ENCODE measurements at regions not wholly inside any gene's neighbourhood (a gene's known extent, or its start where the extent isn't known, plus 50 kb on each side); places are given as distances from the start of the nearest gene placed in this dataset.
A peak's percentile ranks its signal among the peaks of the same experiment; 100 is the strongest.

GRCh38 chr3:178277605-178278004 lies 258.6 kb upstream of the KCNMB2 start:
- Histone ChIP-seq H3K27me3 (ENCODE audit: control insufficient read depth, insufficient read depth, low read length) (no peaks in the 10 kb centered on the region), H3K4me3 (ENCODE audit: low read depth, low read length) (no peak overlapping the region), H3K36me3 (ENCODE audit: control insufficient read depth, insufficient read depth, low read length) (no peaks in the 10 kb centered on the region)
- FAIRE-seq (no peak), DNase-seq (ENCODE audit: low read depth) (peak; percentile 81)
- TF ChIP-seq CTCF (IDR thresholded peaks at IDR 0.05; ENCODE audit: insufficient read depth, low read length, severe bottlenecking) = no peak

GRCh38 chr3:178283561-178283960 lies 252.7 kb upstream of the KCNMB2 start:
- Histone ChIP-seq H3K36me3 (ENCODE audit: control insufficient read depth, insufficient read depth, low read length) (no peaks in the 10 kb centered on the region), H3K4me3 (ENCODE audit: low read depth, low read length) (no peak overlapping the region), H3K27me3 (ENCODE audit: control insufficient read depth, insufficient read depth, low read length) (no peaks in the 10 kb centered on the region)
- FAIRE-seq (no peak), DNase-seq (ENCODE audit: low read depth) (no peak)
- no peak for TF ChIP-seq CTCF (IDR thresholded peaks at IDR 0.05; ENCODE audit: insufficient read depth, low read length, severe bottlenecking)

- no peak for TF ChIP-seq CTCF (IDR thresholded peaks at IDR 0.05; ENCODE audit: insufficient read depth, low read length, severe bottlenecking)
- DNase-seq (ENCODE audit: low read depth) (no peak), FAIRE-seq (no peak)
- H3K36me3 ChIP-seq (ENCODE audit: control insufficient read depth, insufficient read depth, low read length) = no peaks in the 10 kb centered on the region
- no peaks in the 10 kb centered on the region for H3K27me3 ChIP-seq (ENCODE audit: control insufficient read depth, insufficient read depth, low read length)
- no peak overlapping the region for H3K4me3 ChIP-seq (ENCODE audit: low read depth, low read length)
These were observed 252.1 kb upstream of the KCNMB2 start for GRCh38 chr3:178284181-178284580.

- TF ChIP-seq CTCF (IDR thresholded peaks at IDR 0.05; ENCODE audit: insufficient read depth, low read length, severe bottlenecking) = no peak
- no peak for FAIRE-seq
- no peak for DNase-seq (ENCODE audit: low read depth)
- Histone ChIP-seq H3K4me3 (ENCODE audit: low read depth, low read length) (no peak overlapping the region), H3K27me3 (ENCODE audit: control insufficient read depth, insufficient read depth, low read length) (no peaks in the 10 kb centered on the region), H3K36me3 (ENCODE audit: control insufficient read depth, insufficient read depth, low read length) (no peaks in the 10 kb centered on the region)
These were observed 248.2 kb upstream of the KCNMB2 start for GRCh38 chr3:178288074-178288473.

- DNase-seq (ENCODE audit: low read depth) (no peak), FAIRE-seq (no peak)
- Histone ChIP-seq H3K27me3 (ENCODE audit: control insufficient read depth, insufficient read depth, low read length) (no peaks in the 10 kb centered on the region), H3K36me3 (ENCODE audit: control insufficient read depth, insufficient read depth, low read length) (no peaks in the 10 kb centered on the region), H3K4me3 (ENCODE audit: low read depth, low read length) (no peak overlapping the region)
- no peak for TF ChIP-seq CTCF (IDR thresholded peaks at IDR 0.05; ENCODE audit: insufficient read depth, low read length, severe bottlenecking)
These were observed 246.6 kb upstream of the KCNMB2 start for GRCh38 chr3:178289544-178290160.
